SKM-1 (cell line): ENCODE measurements at regions not wholly inside any gene's neighbourhood (a gene's known extent, or its start where the extent isn't known, plus 50 kb on each side); places are given as distances from the start of the nearest gene placed in this dataset.

ENCODE experiments used
- DNase-seq: peaks from one replicate; lab custom pipeline; 2025; ENCODE audit not compliant: unreplicated experiment; lab: John Stamatoyannopoulos, UW

DNA sequence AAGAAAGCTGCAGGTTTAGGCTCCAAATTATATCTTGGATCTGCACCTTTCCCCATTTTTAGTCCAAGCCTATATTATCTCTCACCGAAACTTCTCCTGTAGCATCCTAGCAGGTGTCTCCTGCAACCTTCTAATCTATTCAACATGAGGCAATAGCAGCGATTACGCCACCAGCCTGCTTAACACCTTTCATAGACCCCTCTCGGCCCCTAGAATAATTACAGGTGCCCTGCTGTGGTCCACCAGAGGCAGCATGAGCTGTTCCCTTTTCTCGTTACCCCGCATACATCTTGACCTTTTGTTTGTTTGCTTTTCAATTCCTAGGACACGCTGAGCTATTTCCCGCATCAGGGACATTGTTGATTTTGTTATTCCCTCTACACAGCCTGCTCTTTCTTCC, 361.9 kb downstream of the CYRIA start:
- DNase-seq: no peak

DNA sequence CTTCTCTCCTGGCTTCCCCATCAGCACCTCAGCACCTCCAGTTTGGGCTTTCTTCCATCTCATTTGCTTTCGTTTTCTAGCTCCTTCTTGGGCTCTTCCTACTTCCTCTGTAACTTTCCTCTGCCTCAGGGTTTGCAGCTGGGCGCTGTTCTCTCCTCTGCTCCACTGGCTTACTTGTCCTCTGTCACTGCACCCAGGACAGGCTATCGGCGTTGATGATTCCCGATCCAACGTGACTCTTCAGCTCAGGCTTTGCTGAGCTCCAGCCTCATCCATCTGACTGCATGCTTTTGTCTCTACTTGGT, 362.4 kb downstream of the CYRIA start:
- no peak for DNase-seq

DNA sequence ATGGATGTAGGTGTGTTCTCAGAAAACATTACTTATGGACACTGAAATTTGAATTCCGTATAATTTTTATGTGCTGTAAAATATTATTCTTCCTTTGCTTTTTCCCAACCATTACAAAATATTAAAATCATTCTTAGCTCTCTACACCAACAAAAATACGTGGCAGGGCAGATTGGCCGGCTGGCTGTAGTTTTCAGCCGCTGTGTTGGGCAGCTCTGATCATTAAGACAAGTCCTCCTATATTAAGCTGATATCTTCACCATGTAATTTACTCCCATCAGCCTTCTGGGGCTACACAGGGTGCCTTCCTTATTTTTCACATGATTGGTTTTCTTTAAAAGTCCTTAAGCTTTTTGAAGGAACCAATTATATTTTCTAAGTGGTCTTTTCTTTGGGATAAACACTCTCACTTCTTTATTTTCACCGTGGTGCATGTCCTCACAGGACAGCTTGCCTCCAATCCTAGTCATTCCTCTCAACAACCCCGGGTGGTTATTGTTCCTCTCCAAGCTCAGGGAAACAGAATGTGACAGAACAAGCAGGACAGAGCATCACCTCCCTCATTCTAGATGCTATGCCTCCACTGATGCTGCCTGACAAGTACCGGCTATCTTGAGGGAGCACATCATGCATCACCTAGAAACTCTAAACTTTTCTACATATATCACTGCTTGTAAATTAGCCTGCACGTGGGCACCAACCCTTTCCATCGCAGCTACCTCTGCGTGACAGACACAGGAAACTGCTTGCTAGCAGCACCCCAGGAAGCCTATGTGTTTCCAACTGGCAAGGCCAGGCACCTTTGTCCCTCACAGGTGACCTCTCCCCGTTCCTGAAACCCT, 362.3 kb downstream of the MYCN start:
- DNase-seq: no peak

DNA sequence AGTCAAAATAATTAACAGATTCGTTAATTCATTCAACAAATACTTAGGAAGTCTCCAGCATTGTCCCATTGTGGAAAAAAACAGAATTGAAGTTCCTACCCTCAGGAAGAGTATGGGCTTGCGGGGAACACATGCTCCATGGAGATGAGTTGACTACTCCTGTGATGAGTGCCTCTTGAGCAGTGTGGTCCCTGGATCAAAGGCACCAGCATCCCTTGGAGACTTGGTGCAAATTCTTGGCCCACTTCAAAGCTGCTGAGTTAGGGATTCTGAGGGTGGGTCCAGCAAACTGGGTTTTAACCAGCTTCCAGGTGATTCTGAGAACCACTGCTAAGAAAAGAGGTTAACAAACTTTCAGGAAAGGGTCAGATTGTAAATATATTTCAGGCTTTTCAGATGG, 361.6 kb downstream of the MYCN start:
- DNase-seq: no peak

DNA sequence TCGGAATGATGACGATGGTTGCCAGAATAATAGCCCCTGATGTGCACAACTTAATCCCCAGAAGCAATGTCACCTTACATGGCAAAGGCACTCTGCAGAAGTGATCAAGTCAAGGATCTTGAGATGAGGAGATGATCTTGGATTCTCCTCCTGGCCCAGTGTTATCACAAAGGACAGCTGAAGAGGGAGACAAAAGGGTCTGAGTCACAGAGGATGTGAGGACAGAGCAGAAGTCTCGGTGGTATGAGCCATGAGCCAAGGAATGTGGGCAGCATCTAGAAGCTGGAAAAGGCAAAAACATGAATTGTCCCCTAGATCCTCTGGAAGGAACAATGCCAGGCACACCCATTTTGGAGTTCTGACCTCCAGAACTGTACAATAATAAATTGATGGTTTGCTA, 358.5 kb downstream of the MYCN start:
- DNase-seq: no peak

DNA sequence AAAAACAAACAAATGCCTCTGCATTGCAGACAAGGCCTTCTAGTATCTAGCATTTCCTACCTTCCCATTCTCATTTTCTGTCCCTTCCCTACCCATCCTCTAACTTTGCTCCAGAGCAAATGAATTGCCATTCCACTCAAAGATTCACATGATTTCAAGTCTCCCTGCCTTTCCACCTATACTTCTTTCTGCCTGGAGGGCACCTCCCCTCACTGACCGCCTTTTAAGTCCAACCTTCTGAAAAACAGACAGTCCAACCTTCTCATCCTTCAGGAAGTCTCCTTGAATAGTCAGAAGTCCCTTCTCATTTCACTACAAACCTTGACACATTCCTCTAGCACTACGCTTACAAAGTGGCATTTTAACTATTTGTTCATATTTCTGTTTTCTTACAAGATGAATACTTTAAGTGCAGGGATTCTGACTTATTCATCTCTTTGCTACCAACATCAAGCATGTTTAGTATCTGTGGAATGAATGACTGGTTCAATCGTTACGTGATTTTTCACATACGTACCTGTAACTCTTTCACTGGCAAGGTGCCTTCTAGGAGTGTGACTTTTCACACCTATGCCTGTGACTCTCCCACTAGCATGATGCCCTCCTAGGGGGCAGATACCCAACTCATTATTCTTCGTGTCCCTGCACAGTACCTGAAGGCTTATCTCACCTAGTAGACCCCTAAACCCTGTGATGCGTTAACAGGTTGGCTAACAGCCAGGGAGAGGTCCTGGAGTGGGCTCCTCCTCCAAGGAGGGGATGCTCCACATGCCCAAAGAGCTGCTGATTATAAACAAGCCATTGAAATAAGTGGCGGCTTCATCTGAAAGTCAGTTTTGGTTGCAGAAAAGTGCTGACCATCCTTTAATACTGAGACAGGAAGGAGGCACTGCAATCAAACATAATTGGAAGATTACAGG, 356.2 kb downstream of the MYCN start:
- DNase-seq: no peak

DNA sequence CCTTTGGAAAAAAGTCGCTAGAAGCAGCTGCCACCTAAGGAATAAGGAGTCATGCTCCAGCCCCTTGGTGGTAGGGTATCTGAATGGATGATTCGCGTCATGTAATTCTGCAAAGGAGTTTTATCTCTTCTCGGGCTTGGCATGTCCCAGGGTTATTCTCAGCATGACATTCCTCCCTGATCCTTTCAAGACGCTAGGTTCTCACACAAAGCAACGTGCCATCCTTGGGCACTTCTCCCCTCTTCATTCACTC, 355.6 kb downstream of the MYCN start:
- DNase-seq: no peak

DNA sequence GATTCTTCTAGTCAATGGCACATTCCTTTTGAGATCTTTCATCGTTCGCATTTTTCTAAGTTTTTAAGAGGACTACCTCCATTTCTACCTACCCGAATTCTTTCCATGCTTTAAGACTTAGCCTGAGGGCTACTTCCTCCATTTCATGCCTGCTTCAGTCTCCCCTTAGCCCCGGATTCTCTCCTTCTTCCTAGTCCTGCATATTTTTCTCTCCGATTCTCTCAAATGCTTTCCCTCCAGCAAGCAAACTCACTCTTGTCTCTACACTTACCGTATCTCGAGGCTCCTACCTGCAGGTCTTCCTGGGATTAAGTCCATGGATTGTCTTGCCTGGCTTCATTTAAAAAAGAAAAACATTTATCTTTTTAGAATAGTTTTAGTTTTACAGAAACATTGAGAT, 354.4 kb downstream of the MYCN start:
- no peak for DNase-seq

DNA sequence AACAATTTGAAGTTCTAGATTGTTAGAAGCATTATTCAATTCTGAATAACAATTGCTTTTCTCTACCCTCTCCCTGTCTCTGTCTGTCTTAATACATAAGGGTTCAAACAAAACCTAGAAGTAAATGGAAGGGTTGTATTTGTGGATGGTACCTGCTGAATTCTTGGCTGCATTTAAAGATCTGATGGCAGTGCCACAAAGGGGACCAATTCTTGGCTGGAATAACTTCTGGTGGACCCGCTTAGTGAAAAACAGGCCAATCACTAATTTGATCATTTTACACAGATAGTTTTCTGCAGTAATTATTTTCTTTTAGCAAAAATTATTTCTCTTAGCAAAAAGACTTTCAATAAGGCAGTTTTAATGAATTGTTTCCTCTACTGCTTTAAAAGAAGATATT, 353.5 kb downstream of the MYCN start:
- no peak for DNase-seq

DNA sequence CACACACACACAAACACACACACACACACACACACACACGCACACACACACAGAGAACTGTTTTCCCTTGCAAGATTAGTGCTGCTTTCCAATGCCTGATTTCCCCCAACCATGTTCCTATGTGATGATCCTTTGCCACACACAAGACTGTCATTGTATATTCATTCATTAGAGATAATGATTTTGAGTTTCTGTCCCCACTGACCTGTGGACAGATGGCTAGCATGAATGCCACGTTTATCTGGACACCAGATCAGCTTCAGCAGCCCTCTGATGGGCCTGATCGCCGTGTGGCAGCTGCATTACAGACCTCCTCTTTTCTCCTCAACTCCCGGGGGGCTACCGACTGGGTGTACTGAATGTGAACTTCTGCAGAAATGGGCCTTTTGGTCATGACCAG, 353.0 kb downstream of the MYCN start:
- DNase-seq: no peak

DNA sequence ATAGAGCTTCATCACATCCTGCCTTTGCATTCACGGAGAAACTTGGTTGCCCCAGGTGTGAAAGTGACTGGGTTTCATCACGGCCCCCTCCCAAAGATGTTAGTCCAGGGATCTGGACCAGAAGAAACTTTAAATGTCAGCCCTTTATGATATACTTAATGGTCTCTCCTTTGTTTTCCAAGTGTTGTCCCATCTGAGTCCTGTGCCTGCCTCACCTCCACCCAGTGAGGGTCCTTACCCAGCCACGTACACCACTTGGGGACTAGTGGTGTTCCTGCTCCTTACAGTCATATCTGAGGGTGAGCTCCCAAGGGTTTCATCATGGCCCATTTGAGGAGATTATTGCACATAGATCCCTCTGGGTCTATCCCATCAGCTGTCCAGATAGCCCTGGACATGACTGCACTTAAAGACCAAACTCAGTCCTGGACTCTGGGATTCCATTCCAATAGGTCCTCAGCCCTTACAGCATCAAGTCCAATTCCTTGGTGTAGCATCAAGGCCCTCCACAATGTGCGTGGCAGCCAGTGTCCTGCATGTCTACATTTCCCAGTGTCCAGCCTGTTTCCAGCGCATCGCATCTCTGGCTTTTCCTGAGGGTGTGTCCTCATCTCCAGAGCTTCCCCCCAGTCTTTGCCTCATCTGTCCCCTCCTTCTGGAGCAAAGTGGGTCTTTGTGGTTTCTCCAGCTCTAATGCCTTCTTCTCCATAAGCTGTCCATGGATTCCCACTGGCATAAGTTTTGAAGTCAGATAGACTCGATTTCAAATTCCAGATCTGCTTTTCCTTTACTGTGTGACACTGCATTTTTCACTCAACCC, 351.6 kb downstream of the MYCN start:
- DNase-seq: no peak

DNA sequence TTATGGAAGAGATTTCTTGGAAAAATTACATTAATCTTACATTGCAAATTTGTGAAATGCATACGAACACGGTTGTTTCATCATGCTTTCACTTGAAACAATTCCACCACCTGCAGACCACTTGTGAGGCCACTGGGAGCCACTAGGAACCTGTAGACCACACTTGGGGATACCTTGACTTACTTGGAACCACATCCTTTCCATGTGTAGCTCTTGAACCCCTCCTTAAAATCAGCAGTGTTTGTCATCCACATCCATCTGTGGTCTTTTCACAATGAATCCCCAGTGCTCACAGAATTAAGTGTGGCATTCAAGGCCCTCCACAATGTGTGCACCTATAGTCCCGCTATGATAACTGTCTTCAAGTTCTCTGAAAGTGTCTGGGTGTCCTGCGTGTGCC, 350.9 kb downstream of the MYCN start:
- DNase-seq: no peak

DNA sequence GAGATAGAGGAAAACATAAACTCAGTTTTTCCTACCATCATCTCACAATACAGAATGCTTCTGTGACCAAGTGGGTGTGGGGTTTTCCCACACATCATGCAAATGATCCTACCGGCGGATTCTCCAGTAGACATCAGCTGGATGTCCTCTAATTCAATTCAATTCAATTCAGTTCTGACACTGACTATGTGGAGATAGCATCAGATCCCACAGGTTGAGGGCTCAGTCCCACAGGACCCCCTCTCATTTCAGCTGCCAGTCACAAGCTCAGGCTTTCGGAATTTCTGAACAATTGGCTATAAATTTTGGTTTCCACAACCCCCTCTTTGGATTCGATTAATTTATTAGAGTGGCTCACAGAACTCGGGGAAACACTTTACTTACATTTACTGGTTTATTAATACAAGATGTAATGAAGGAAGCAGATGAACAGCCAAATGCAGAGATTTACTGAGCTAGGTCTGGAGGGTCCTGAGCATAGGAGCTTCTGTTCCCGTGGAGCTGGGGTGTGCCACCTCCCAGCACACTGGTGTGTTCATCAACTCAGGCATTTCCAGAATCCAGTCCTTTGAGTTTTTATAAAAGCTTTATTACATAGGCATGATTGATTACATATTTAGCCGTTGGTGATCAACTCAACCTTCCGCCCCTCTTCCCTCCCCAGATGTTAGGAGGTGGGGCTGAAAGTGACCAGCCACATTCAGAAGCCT, 350.1 kb downstream of the MYCN start:
- DNase-seq: no peak

DNA sequence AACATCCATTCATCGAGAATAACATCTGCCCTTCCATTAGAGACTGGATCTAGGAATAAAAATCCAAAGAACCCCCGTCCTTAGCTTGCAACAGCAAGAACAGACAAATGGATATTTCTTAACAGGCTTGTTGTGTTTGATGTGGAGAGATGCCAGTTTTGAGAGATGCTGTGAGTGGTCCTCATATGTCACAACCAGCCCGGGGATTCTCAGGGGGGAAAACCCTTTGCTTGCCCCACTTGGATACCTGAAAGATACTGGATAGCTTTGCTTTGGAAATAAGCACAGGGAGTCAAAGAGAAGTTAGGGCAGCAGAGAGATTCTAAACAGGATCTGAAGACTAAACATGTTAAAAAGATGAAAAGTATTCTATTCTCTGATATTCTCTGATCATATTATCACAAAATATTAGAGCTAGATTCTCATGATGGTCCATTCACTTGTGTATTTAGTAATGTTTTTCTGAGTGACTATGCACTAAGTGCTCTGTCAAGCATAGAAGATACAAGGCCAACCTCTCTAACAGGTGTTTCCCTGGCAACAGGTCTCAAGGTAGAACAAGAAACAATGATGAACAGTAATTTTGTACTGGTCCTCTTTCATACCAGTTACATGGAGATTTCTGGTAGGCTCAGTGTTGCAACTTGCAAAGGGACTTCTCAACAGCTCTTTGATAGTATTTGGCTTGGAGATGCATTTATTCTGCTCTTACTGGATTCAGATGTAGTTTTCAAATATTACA, 348.2 kb downstream of the MYCN start:
- DNase-seq: no peak

DNA sequence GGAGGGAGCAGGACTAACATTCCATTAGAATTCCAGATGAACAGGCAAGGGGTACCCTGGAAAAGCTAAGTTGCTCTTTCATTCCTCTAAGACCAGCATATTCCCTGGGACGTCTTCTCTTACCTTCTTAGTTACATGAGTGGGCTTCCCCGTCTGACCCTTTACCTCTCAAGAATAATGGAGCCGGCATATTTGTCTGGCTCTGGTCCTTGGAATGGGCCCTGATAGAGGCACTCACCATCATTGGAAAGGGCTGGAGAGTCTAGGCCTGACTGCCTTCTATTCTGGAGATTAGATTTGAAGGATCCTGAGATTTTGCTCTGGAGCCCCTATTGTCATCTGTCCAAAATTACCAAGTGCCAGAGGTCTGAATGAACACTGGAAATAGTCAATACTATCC, 347.5 kb downstream of the MYCN start:
- DNase-seq: no peak

DNA sequence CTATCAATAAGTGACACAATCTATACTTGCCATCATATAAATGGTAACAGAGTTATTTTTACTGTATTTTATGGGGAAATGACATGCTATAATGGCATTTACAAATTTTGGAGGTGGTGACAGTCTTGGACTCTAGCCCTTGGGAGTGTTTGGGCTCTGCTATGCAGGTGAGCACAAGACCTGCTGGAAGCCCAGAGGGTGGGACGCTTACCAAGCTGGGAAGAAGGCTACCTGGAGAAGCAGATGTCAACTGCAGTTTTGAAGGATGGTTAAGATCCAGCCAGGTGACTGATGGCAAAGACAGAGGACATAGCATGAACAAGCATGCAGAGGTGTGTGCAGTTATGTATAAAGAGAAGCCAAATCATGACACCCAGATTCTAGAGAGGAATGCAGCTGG, 346.9 kb downstream of the MYCN start:
- no peak for DNase-seq

DNA sequence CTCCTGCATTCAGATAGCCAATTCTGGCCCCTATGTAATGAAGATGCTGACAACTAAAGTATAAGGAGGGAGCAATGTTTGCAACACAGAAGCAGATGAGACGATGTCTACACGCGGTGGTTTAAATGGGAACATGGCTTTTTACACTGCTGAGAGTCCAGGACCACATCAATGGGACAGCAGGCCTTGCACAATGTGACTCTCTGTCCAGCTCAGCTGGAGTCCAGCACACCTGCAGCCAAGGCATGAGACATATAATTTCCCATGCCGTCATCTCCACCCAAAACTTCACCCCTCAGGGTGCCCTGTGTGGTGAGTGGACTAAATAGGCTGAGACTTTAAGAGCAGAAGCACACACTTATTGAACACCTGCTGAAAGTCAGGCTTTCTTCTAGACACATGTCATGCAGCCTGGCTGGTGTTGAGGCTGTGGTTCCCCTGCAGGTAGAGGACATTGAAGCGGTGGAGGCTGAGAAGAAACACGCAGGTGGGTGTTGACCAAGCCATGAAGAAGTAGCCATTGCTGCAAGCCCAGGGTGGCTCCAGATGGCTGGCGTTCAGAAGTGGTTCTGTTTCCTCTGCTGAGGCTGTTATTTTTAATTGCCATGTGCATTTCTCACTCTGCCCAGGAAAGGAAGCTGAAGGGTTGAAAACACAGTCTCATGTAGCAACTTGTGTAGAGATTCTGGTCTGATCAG, 345.6 kb downstream of the MYCN start:
- no peak for DNase-seq

DNA sequence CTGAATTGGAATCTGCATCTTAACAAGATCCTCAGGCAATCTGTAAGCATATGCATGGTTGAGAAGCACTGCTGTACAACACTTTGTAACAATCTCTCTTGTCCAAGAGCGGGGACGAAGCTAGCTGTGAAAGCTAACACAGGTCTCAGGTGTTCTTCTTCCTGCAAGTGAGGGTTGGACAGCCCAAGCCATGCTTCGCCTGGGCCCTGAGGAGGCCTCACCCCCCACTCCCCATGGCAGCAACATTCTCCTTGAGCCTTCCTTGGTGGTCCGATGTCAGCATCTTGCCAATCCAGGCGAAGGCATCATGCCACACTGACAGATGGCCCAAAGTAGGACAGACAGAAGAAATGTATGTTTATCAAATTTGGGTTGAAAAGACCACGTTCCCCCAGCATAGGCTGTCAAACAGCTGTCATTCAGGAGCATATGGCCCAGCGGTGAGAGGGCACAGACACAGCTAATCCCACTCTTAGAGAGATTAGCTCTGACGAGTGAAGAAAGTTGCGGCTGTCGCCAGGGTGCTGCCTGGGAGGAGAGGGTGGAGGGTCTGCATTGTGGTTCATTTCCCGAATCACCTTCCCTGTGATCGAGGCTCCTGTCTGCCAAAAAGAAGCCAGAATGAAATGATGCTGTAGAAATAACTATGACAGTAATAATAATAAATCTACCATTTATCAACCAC, 344.7 kb downstream of the MYCN start:
- DNase-seq: no peak

DNA sequence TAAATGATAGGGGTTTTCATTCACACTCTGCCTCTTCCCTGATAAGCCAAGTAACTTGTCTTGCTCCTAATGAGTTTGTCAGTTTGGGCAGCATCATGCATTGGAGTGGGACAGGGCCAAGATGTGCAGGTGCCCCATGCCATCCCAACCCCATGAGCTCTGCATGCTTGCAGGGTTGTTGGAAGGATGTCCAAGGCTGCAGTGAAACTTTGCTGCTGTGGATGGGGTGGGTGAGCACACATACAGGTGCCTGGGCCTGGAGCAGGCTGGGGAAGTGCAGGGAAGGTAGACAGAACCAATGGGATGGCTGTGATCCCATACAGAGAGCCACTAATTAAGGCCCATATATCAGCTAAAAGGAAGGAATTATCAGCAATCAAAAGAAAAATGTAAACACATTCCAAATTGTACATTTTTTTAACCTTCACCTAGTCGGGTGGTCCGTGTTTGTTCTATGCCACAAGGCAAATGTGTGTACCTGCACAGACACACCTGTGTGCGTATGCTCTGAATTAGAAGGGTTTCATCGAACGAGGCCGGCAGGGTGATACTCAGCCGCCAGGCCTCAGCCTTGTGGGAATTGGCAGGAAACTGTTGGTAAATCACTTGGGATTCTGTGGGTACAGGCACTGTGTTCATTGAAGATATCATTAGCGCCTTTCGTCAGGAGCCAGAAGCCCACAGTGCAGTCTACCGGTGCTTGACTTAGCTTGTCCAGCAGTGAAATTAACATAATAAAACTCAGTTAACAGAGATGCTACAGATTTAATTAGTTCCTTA, 342.9 kb downstream of the MYCN start:
- DNase-seq: no peak
